MM.1S (cell line): ENCODE measurements at regions not wholly inside any gene's neighbourhood (a gene's known extent, or its start where the extent isn't known, plus 50 kb on each side); places are given as distances from the start of the nearest gene placed in this dataset.

Experiments
- CTCF ChIP-seq: fragments of 300-600 bp; sonication (generic); IDR thresholded peaks from 2 replicates; pipeline ENCODE4 v1.5.1; 2016; ENCODE audit warnings: antibody characterized with exemption, low read length, mixed read lengths
- EZH2 ChIP-seq: fragments of 300-600 bp; sonication (generic); optimal IDR thresholded peaks from 2 replicates; pipeline ENCODE3; 2017; ENCODE audit warnings: low read depth, mild to moderate bottlenecking, antibody characterized with exemption, low read length, mixed read lengths
- EZH2phosphoT487 ChIP-seq: fragments of 300-600 bp; sonication (generic); IDR thresholded peaks from 2 replicates; pipeline ENCODE4 v1.6.1; 2018; ENCODE audit warnings: antibody characterized with exemption, low read length

DNA sequence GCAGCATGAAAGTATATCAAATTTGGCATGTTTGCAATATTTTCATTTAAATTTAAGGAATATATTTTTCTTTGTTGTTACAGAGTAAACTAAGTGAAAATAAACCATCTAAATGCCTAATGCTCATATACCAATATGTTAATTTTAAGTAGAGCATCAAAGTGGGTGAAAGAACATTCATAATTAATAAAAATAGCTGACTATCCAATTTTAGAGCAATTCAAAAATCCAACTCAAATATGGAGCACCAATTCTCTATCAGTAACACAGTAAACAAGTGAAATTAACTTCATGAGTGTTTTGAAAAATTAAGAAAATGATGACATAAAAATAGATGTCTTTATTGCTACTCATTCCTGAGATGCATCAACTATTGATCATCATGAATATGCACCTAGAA, 893.0 kb downstream of the DSC3 start:
- TF ChIP-seq CTCF (no peak), EZH2 (no peak), EZH2phosphoT487 (no peak)
